MG63 (cell line): ENCODE measurements at regions not wholly inside any gene's neighbourhood (a gene's known extent, or its start where the extent isn't known, plus 50 kb on each side); places are given as distances from the start of the nearest gene placed in this dataset.

Experiments
- DNase-seq: peaks from one replicate; pipeline ENCODE4 v3.0.0-alpha.2; 2020
- H3K27me3 ChIP-seq: fragments of 250-450 bp; sonication (Bioruptor Pico); 2 replicates; pipeline ENCODE4 v1.5.1; 2020; ENCODE audit warnings: mild to moderate bottlenecking, moderate library complexity
- H3K36me3 ChIP-seq: fragments of 250-450 bp; sonication (Bioruptor Pico); 2 replicates; pipeline ENCODE4 v1.5.1; 2020; ENCODE audit warnings: mild to moderate bottlenecking, moderate library complexity
- H3K4me3 ChIP-seq: fragments of 250-450 bp; sonication (Bioruptor Pico); 2 replicates; pipeline ENCODE4 v1.5.1; 2020; ENCODE audit warnings: mild to moderate bottlenecking, moderate library complexity
- H3K9me3 ChIP-seq: fragments of 250-450 bp; sonication (Bioruptor Pico); 2 replicates; pipeline ENCODE4 v1.5.1; 2020; ENCODE audit warnings: mild to moderate bottlenecking, moderate library complexity

- Histone ChIP-seq H3K9me3 (no peaks in the 10 kb centered on the region), H3K27me3 (no peaks in the 10 kb centered on the region), H3K4me3 (no peak overlapping the region), H3K36me3 (no peaks in the 10 kb centered on the region)
- DNase-seq: no peak
Measured at GRCh38 chr1:25001125-25001915, 71.2 kb upstream of the RUNX3 start.

DNA sequence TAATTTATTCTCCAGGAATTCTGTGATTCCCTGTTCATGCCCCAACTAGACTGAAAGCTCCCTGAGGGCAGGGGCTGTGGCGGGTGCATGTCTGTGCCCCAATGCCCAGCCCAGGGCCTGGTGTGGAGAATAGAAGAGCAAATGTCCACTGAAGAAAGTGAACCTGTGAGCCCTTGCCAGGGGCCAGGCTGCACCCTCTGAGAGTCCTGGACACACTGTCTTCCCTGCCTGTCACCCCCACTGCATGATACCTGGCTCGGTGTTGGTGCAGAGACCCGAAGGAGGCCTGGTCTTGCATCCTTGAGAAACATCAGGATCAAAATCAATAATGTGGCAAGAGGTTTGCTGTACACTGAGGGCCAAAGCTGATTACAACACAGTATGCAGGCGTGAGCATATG lies 69.8 kb upstream of the RUNX3 start:
- no peaks in the 10 kb centered on the region for H3K36me3 ChIP-seq
- DNase-seq: no peak
- H3K9me3 ChIP-seq: no peaks in the 10 kb centered on the region
- H3K27me3 ChIP-seq: no peaks in the 10 kb centered on the region
- H3K4me3 ChIP-seq: no peak overlapping the region

DNA sequence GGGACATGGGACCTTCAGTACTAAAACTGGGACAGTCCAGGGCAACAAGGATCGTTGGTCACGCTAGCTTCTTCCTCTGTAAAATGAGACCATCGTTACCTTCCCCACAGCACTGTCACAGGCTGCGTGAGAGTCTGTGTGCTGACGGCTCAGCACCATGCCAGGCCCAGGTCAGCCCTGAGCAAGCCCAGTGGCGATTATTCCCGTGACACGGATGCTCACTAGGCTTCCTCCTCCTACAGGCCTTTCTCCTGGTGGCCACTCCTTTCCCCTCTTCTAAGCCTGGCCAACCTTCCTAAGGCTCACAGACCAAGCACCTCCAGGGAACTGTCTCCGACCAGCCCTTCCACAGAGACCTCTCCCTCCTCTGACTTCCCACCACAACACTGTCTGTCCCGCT lies 69.3 kb upstream of the RUNX3 start:
- no peaks in the 10 kb centered on the region for H3K36me3 ChIP-seq
- H3K4me3 ChIP-seq: no peak overlapping the region
- no peaks in the 10 kb centered on the region for H3K27me3 ChIP-seq
- DNase-seq: no peak
- H3K9me3 ChIP-seq: no peaks in the 10 kb centered on the region

DNA sequence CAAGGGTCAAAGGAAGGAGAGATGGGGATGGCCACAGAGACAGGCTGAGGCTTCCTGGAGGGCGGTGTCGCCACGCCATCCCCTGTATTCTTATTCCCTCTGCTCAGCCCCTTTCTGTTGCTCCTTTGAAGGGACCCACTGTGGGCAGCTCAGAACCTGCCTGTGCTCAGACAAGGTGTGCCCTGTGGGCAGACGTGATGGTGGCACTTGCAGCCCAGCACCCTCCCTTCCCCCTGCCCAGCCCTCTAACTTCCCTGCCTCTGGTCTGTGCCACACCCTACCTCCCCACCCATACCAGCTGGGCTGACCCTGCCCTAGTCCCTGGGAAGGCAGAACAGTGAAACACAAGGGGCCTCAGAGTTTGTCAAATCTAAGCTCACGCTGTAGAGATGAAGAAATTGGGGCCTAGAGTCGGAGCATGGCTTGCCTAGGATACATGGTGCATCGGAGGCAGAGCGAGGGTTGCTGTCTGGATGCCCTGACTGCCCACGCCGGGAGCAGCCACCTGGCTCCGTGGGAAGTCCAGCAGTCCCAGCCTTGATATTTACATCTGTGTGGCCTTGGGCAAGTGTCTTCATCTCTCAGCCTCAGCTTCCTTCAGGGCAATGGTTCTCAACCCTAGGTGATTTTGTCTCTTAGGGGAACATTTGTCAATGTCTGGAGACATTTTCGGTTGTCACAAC lies 68.6 kb upstream of the RUNX3 start:
- no peak overlapping the region for H3K4me3 ChIP-seq
- no peaks in the 10 kb centered on the region for H3K36me3 ChIP-seq
- no peaks in the 10 kb centered on the region for H3K27me3 ChIP-seq
- no peaks in the 10 kb centered on the region for H3K9me3 ChIP-seq
- DNase-seq: no peak

GRCh38 chr1:24996983-24997893 lies 67.2 kb upstream of the RUNX3 start:
- Histone ChIP-seq H3K4me3 (no peak overlapping the region), H3K9me3 (no peaks in the 10 kb centered on the region), H3K27me3 (no peaks in the 10 kb centered on the region), H3K36me3 (no peaks in the 10 kb centered on the region)
- DNase-seq: no peak

GRCh38 chr1:24996456-24996855 lies 66.4 kb upstream of the RUNX3 start:
- H3K4me3 ChIP-seq: no peak overlapping the region
- DNase-seq: no peak
- H3K9me3 ChIP-seq: no peaks in the 10 kb centered on the region
- H3K27me3 ChIP-seq: no peaks in the 10 kb centered on the region
- H3K36me3 ChIP-seq: no peaks in the 10 kb centered on the region

GRCh38 chr1:24995661-24996060 lies 65.6 kb upstream of the RUNX3 start:
- H3K27me3 ChIP-seq: no peaks in the 10 kb centered on the region
- H3K4me3 ChIP-seq: no peak overlapping the region
- no peak for DNase-seq
- H3K9me3 ChIP-seq: no peaks in the 10 kb centered on the region
- H3K36me3 ChIP-seq: no peaks in the 10 kb centered on the region

DNA sequence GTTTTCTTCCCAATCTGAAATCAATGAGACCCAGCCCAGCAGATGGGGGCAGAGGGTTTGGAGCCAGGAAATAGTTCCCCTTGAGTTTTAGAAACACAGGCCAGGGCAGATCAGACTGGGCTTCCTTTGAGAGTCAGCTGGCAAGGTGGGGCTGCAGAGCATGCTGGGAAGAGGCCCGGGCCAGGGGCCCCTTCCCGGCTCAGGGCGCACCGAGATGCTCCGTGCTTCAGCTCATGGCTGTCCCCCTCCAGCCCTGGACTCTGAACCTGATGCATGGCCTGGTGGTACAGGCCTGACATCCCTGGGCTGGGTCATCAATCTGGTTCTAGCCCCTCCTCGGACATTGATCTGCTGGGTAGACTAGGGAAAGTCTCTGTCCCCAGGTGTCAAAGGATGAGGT lies 65.1 kb upstream of the RUNX3 start:
- Histone ChIP-seq H3K27me3 (no peaks in the 10 kb centered on the region), H3K4me3 (no peak overlapping the region), H3K36me3 (no peaks in the 10 kb centered on the region), H3K9me3 (no peaks in the 10 kb centered on the region)
- DNase-seq: no peak

- no peaks in the 10 kb centered on the region for H3K9me3 ChIP-seq
- H3K27me3 ChIP-seq: no peaks in the 10 kb centered on the region
- no peaks in the 10 kb centered on the region for H3K36me3 ChIP-seq
- H3K4me3 ChIP-seq: no peak overlapping the region
- no peak for DNase-seq
Measured at GRCh38 chr1:24993871-24994580, 64.0 kb upstream of the RUNX3 start.

GRCh38 chr1:24992761-24993211 lies 62.7 kb upstream of the RUNX3 start:
- no peaks in the 10 kb centered on the region for H3K36me3 ChIP-seq
- no peaks in the 10 kb centered on the region for H3K9me3 ChIP-seq
- no peak overlapping the region for H3K4me3 ChIP-seq
- H3K27me3 ChIP-seq: no peaks in the 10 kb centered on the region
- no peak for DNase-seq

DNA sequence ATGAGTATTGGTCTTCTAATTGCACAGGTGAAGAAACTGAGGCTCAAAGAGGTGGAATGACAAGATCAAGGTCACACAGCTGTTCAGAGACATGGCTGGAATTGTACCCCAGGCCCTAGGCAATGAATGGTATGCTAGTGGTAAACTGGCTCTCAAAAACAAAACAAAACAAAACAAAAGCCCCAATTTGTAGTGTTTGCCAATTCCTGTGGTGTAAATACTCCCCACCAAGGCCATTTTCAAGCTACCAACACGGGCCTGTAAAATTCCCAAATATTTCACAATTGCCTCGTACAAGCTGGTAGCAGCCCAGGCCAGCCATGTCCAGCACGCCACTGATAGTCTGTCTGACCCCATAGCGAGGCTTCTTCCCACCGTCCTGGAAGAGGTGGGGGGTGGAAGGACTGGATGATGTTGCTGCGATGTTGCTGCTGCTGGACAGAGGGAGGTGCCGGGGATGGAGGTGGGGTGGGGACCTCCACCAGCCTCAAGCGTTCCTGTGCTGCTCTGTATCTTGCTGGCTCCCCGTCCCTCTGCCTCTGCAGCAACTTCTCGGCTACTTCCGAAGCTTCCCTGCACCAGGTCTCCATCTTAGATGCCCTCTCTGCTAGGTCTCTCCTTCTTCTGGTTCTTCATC lies 62.2 kb upstream of the RUNX3 start:
- H3K9me3 ChIP-seq: no peaks in the 10 kb centered on the region
- no peaks in the 10 kb centered on the region for H3K27me3 ChIP-seq
- no peak overlapping the region for H3K4me3 ChIP-seq
- no peak for DNase-seq
- H3K36me3 ChIP-seq: no peaks in the 10 kb centered on the region

GRCh38 chr1:24991697-24992096 lies 61.6 kb upstream of the RUNX3 start:
- Histone ChIP-seq H3K27me3 (no peaks in the 10 kb centered on the region), H3K4me3 (no peak overlapping the region), H3K9me3 (no peaks in the 10 kb centered on the region), H3K36me3 (no peaks in the 10 kb centered on the region)
- DNase-seq: no peak

GRCh38 chr1:24990779-24991641 lies 60.9 kb upstream of the RUNX3 start:
- DNase-seq: no peak
- Histone ChIP-seq H3K4me3 (no peak overlapping the region), H3K27me3 (no peaks in the 10 kb centered on the region), H3K36me3 (no peaks in the 10 kb centered on the region), H3K9me3 (no peaks in the 10 kb centered on the region)

GRCh38 chr1:24990136-24990535 lies 60.1 kb upstream of the RUNX3 start:
- no peak for DNase-seq
- Histone ChIP-seq H3K36me3 (no peaks in the 10 kb centered on the region), H3K4me3 (no peak overlapping the region), H3K27me3 (no peaks in the 10 kb centered on the region), H3K9me3 (no peaks in the 10 kb centered on the region)

DNA sequence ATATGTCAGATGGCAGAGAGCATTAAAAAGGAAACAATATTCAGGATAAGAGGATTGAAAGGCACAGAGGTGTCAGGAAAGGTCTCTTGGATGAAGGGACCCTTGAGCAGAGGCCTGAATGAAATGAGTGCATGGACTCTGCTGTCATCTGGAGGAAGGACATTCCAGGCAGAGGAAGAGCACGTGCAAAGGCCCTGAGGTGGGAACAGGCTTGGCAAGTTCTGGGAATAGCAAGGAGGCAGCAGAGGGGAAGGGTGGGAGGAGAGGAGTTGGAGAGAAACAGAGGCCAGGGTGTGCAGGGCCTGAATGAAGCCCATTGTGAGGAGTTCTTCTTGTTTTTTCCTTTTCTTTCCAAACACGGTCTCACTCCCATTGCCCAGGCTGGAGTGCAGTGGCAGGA lies 59.0 kb upstream of the RUNX3 start:
- Histone ChIP-seq H3K4me3 (no peak overlapping the region), H3K27me3 (no peaks in the 10 kb centered on the region), H3K36me3 (no peaks in the 10 kb centered on the region), H3K9me3 (no peaks in the 10 kb centered on the region)
- DNase-seq: no peak

GRCh38 chr1:24988558-24988912 lies 58.5 kb upstream of the RUNX3 start:
- DNase-seq: no peak
- H3K27me3 ChIP-seq: no peaks in the 10 kb centered on the region
- no peaks in the 10 kb centered on the region for H3K36me3 ChIP-seq
- no peak overlapping the region for H3K4me3 ChIP-seq
- H3K9me3 ChIP-seq: no peaks in the 10 kb centered on the region
